Keratinocyte (primary cell): ENCODE measurements at regions not wholly inside any gene's neighbourhood (a gene's known extent, or its start where the extent isn't known, plus 50 kb on each side); places are given as distances from the start of the nearest gene placed in this dataset.

ENCODE experiments used
- DNase-seq: peaks from one replicate; pipeline ENCODE4 v3.0.0-alpha.2; 2011; ENCODE audit warnings: low read depth, missing footprints, low spot score
- FAIRE-seq: peaks from 2 replicates; lab custom pipeline; 2011; peaks lifted over from hg19 to GRCh38; lab: Jason Lieb, UNC
- H2AFZ ChIP-seq: 2 replicates; pipeline ENCODE4 v1.6.0; 2012; ENCODE audit warnings: low read length, control low read depth, inconsistent platforms; ENCODE audit not compliant: control insufficient read depth
- H3K27ac ChIP-seq: 2 replicates; pipeline ENCODE4 v1.5.1; 2011; ENCODE audit warnings: low read length; ENCODE audit not compliant: control insufficient read depth, insufficient read depth
- H3K27me3 ChIP-seq: 3 replicates; pipeline ENCODE4 v1.6.0; 2011; ENCODE audit warnings: low read length; ENCODE audit not compliant: control insufficient read depth, insufficient read depth; ENCODE audit errors: extremely low read depth
- H3K36me3 ChIP-seq, 2 experiments: 2 replicates in 1 of 2; 3 replicates in 1 of 2; pipeline ENCODE4 v1.5.1; 2011; ENCODE audit warnings: low read length in 2 of 2, mild to moderate bottlenecking in 1 of 2; ENCODE audit not compliant: control insufficient read depth in 2 of 2, insufficient read depth in 2 of 2; ENCODE audit errors: extremely low read depth in 1 of 2
- H3K4me1 ChIP-seq: 3 replicates; pipeline ENCODE4 v1.5.1; 2011; ENCODE audit warnings: low read length; ENCODE audit not compliant: control insufficient read depth, insufficient read depth; ENCODE audit errors: extremely low read depth
- H3K4me2 ChIP-seq: 3 replicates; pipeline ENCODE4 v1.6.0; 2011; ENCODE audit warnings: low read depth, low read length; ENCODE audit not compliant: control insufficient read depth, insufficient read depth; ENCODE audit errors: extremely low read depth
- H3K4me3 ChIP-seq, 3 experiments: fragments of 200-600 bp in 1 of 3; sonication (generic) in 1 of 3; 2 replicates in 2 of 3; 3 replicates in 1 of 3; pipeline ENCODE4 v1.5.1; 2011 to 2016; ENCODE audit warnings: low read length in 3 of 3, mild to moderate bottlenecking in 3 of 3, control low read depth in 2 of 3, inconsistent platforms in 1 of 3, low read depth in 1 of 3, mixed read lengths in 1 of 3, mixed run types in 1 of 3, moderate library complexity in 1 of 3; ENCODE audit not compliant: control insufficient read depth in 2 of 3, insufficient read depth in 2 of 3; ENCODE audit errors: extremely low read depth in 1 of 3
- H3K79me2 ChIP-seq: 2 replicates; pipeline ENCODE4 v1.6.0; 2012; ENCODE audit warnings: low read length; ENCODE audit not compliant: control insufficient read depth, insufficient read depth
- H3K9ac ChIP-seq: 3 replicates; pipeline ENCODE4 v1.6.0; 2011; ENCODE audit warnings: low read length; ENCODE audit not compliant: control insufficient read depth, insufficient read depth; ENCODE audit errors: extremely low read depth
- H3K9me1 ChIP-seq: 3 replicates; pipeline ENCODE4 v1.6.0; 2011; ENCODE audit warnings: low read length; ENCODE audit not compliant: control insufficient read depth, insufficient read depth; ENCODE audit errors: extremely low read depth
- H3K9me3 ChIP-seq: 2 replicates; pipeline ENCODE4 v1.5.1; 2012; ENCODE audit warnings: low read depth, low read length; ENCODE audit not compliant: control insufficient read depth
- H4K20me1 ChIP-seq: 3 replicates; pipeline ENCODE4 v1.6.0; 2011; ENCODE audit warnings: low read length; ENCODE audit not compliant: control insufficient read depth, insufficient read depth; ENCODE audit errors: extremely low read depth
- EZH2 ChIP-seq: IDR thresholded peaks from one replicate; pipeline ENCODE4 v1.6.1; 2012; ENCODE audit warnings: inconsistent platforms, mild to moderate bottlenecking, low read length, moderate library complexity
- dilution Hi-C: fragments of 300-500 bp; cut with MboI; formaldehyde crosslinking; loops from one replicate; pipeline ENCODE4 v1.7.0; 2020; ENCODE audit warnings: low sequenced_read_pairs; ENCODE audit not compliant: extremely low pct_ligation_motif_present
- TF ChIP-seq, protein P1 (sequence below), 3 experiments: IDR thresholded peaks in 1 of 3; conservative IDR thresholded peaks in 1 of 3; optimal IDR thresholded peaks in 1 of 3; 2 replicates in 2 of 3; 3 replicates in 1 of 3; pipeline versions ENCODE3 to v1.5.1; 2011; ENCODE audit warnings: low read length in 3 of 3, mild to moderate bottlenecking in 3 of 3, moderate library complexity in 2 of 3, control low read depth in 1 of 3, inconsistent platforms in 1 of 3; ENCODE audit not compliant: insufficient read depth in 2 of 3; ENCODE audit errors: extremely low read depth in 1 of 3

DNA sequence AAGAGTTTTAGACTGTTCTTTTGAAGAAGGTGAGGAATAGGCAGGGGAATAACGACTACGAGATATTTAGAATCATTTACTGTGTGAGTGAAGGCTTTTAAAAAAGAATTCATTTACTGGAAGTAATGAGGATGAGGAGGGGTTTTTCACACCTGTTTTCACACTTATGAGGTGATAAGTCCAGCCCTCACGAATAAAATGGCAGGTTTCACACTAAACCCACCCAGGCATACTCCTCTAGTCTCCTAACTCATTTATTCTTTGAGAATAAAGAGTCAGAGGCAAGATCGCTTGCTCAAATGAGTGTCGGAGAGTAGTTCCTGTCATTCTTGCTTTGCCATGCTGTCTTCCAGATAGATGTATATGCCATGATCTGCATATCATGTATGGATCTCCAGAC, 79.0 kb upstream of the ZEB2 start:
- no peak for DNase-seq
- Histone ChIP-seq H3K9me3 (no peaks in the 10 kb centered on the region), H3K79me2 (no peaks in the 10 kb centered on the region), H3K9me1 (no peaks in the 10 kb centered on the region), H3K36me3 (no peaks in the 10 kb centered on the region), H3K27ac (no peak overlapping the region), H3K4me2 (no peak overlapping the region), H3K9ac (no peak overlapping the region), H4K20me1 (no peaks in the 10 kb centered on the region), H2AFZ (no peak overlapping the region), H3K4me1 (no peaks in the 10 kb centered on the region), H3K27me3 (no peaks in the 10 kb centered on the region), H3K4me3 (no peak overlapping the region)
- no peak for TF ChIP-seq EZH2
- TF ChIP-seq, protein P1, sequence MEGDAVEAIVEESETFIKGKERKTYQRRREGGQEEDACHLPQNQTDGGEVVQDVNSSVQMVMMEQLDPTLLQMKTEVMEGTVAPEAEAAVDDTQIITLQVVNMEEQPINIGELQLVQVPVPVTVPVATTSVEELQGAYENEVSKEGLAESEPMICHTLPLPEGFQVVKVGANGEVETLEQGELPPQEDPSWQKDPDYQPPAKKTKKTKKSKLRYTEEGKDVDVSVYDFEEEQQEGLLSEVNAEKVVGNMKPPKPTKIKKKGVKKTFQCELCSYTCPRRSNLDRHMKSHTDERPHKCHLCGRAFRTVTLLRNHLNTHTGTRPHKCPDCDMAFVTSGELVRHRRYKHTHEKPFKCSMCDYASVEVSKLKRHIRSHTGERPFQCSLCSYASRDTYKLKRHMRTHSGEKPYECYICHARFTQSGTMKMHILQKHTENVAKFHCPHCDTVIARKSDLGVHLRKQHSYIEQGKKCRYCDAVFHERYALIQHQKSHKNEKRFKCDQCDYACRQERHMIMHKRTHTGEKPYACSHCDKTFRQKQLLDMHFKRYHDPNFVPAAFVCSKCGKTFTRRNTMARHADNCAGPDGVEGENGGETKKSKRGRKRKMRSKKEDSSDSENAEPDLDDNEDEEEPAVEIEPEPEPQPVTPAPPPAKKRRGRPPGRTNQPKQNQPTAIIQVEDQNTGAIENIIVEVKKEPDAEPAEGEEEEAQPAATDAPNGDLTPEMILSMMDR (optimal IDR thresholded peaks at IDR 0.05 in 1 of 3, IDR thresholded peaks at IDR 0.05 in 1 of 3, conservative IDR thresholded peaks at IDR 0.05 in 1 of 3; ENCODE audit: extremely low read depth in 1 of 3, insufficient read depth in 2 of 3, low read length in 3 of 3), result no peak
- no peak for FAIRE-seq
- dilution Hi-C loops, result no loop called here

DNA sequence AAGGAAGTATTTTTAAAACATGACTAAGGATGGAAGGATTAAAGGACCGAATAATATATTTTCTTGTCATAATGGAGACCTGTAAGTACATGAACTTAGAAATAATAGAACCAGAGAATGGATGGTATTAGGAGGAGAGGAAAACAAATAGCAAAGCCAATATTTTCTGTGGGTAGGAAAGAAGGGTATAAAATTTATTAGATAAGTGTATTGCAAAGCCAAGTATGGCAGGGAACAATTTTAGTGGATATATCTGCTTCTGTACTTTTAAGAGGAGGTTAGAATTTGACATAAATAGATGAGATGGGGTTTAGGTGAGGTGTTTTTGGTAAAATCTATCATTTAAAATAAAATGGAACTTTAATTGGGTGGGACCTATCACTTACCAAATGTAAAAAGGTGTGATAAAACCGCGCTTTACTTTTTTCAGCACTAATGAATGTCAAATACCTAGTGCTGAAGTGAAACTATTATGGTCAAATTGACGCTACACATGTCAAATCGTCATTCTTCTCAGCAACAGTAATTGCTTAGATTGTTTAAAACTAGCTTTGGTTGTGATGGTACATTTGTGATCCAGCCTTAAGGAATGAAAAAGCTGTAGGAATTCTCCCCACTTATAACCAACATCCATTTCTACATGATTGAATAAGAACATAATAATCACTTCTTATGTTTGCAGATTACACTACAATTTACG, 78.1 kb upstream of the ZEB2 start:
- no peak overlapping the region for H2AFZ ChIP-seq
- no peaks in the 10 kb centered on the region for H3K4me1 ChIP-seq
- H3K4me3 ChIP-seq, result no peak overlapping the region
- no peak overlapping the region for H3K9ac ChIP-seq
- no peaks in the 10 kb centered on the region for H4K20me1 ChIP-seq
- H3K27me3 ChIP-seq, result no peaks in the 10 kb centered on the region
- FAIRE-seq (no peak), DNase-seq (no peak)
- TF ChIP-seq EZH2, result no peak
- TF ChIP-seq, protein P1 (optimal IDR thresholded peaks at IDR 0.05 in 1 of 3, IDR thresholded peaks at IDR 0.05 in 1 of 3, conservative IDR thresholded peaks at IDR 0.05 in 1 of 3; ENCODE audit: extremely low read depth in 1 of 3, insufficient read depth in 2 of 3, low read length in 3 of 3), result no peak
- H3K79me2 ChIP-seq, result no peaks in the 10 kb centered on the region
- H3K9me3 ChIP-seq, result no peaks in the 10 kb centered on the region
- H3K36me3 ChIP-seq, result no peaks in the 10 kb centered on the region
- no peaks in the 10 kb centered on the region for H3K9me1 ChIP-seq
- dilution Hi-C loops, result no loop called here
- no peak overlapping the region for H3K27ac ChIP-seq
- H3K4me2 ChIP-seq, result no peak overlapping the region
